ENCODE measurements at regions not wholly inside any gene's neighbourhood (a gene's known extent, or its start where the extent isn't known, plus 50 kb on each side); places are given as distances from the start of the nearest gene placed in this dataset.
"Not testable (repeated sequence)": the region's sequence is repeated elsewhere in the genome, so short reads cannot be mapped to it uniquely, and the experiment has no call there.

DNA sequence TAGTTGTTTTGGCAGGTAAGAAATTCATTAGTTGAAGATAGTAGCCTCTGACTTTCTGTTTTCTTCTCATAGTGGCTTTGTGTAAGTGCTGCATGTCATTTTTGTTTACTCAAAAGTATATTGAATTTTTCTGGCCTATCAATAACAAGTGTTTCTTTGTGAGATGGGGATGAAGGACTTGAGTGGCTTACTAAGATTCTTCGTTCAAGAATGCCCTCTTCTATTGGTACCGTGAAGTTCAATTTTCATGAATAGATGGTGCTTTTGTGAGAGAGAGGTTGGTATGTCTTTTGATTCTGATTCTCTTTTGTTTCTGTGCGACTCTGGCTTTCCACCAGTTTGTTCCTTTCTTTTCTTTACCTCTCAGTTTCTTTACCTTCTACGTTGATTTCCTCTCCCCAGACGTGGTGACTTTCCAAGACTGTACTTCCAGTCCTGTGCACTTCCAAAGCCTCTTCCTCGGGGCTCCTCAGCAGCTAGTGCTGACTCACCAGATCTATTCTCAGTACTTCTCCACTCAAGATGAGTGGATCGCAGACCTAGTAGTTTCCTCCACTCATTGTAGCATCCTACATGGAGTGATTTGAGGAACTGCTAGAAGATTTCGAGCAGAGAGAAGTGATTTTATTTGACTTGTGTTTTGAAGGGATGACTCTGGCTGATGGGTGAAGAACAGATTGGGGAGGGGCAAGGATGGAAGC lies 82.0 kb upstream of the EPHB3 start:
- no peak for DNase-seq

DNA sequence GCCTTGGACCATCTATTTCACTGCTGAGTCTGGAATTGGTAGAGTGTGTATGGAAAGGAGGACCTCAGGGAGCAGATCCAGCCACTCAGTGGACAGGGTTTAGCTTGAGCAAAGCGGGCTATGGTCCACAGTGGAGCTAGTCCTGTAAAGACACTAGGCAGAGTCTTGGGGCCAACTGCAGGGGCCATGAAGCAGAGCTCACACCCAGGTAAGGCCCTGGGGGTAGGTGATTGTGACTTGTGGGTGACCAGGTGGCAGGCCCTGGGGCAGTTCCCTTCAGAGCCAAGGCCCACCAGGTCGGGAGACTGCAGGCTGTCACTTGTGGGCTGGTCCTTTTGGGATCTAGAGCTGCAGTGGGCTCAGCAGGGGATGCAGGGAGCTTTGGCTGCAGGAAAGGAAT lies 80.8 kb upstream of the EPHB3 start:
- DNase-seq = no peak

DNA sequence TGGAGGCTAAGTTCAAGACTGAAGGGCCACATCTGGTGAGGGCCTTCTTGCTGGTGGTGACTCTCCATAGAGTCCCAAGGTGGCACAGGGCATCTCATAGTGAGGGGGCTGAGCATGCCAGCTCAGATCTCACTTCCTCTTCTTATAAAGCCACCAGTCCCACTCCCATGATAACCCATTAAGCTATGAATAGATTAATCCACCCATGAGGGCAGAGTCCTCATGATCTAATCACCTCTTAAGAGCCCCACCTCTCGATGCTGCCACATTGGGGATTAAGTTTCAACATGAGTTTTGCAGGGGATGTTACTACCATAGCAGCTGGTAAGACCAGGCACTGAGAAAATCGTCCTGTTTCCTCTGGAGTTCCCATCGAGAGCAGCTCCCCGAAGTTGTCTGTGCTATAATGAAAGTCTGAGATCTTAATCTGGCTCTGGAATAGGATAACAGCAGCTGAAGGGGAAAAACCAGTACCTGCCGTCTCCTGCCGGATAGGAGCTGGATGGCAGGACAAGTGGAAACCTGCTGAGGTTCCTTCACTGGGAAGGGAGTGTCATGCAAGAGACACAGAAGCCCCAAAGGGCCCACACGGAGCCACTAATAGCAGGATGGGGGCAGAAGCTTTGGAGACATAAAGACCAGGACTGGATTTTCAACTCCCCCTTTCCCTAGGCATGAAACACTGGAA lies 79.5 kb upstream of the EPHB3 start:
- DNase-seq = no peak

DNA sequence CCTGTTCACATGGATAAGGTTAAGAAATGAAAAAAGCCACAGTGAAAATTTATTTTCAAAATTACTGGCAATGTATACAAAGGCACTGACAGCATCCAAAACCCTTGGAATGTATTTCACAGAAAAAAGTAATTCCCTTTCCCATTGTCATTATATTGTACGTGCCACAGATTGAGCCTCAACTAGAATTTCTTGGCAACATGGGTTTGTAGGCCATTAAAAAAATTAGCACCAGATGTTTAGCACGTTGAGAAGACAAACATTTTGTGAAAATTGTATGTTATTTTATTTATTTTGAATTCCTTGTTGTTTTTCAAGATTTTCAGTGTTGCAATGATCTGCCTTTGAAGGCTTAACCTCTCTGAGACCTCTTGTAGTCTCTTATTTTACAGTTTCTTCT lies 76.3 kb upstream of the EPHB3 start:
- DNase-seq = no peak

DNA sequence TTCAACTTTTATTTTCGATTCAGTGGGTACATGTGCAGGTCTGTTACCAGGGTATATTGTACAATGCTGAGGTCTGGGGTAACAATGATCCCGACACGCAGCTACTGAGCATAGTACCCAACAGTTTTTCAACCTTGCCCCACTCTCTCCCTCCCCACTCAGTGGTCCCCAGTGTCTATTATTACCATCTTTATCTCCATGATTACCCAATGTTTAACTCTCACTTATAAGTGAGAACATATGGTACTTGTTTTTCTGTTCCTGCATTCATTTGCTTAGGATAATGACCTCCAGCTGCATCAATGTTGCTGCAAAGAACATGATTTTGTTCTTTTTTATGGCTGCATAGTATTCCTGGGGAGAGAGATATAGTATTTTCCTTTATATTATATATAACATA lies 75.7 kb upstream of the EPHB3 start:
- no peak for DNase-seq

DNA sequence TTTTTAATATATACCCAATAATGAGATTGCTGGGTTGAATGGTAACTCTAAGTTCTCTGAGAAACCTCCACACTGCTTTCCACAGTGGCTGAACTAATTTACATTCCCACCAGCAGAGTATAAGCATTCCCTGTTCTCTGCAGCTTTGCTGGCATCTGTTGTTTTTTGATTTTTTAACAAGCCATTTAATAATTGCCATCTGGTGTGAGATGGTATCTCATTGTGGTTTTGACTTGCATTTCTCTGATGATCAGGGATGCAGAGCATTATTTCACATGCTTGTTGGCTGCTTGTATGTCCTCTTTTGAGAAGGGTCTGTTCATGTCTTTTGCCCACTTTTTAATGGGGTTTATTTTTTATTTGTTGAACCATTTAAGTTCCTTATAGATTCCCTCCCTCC lies 75.0 kb upstream of the EPHB3 start:
- no peak for DNase-seq

DNA sequence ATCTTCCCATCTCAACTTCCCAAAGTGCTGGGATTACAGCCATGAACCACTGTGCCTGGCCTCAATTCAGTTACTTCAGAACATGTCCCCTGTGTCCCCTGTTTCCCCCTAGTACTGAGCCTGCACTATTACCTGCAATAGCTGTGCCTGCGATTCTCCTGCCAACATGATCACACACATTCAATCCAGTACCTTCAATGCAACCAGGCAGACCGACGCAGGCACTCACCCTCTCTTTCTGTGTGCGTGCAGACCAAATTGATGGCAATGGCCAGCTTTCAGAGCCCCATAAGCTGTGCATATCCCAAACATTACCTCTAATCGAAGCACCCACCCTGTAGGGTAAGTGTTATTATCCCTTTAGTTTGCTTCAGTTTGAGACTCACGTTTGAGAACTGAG lies 73.0 kb upstream of the EPHB3 start:
- no peak for DNase-seq

DNA sequence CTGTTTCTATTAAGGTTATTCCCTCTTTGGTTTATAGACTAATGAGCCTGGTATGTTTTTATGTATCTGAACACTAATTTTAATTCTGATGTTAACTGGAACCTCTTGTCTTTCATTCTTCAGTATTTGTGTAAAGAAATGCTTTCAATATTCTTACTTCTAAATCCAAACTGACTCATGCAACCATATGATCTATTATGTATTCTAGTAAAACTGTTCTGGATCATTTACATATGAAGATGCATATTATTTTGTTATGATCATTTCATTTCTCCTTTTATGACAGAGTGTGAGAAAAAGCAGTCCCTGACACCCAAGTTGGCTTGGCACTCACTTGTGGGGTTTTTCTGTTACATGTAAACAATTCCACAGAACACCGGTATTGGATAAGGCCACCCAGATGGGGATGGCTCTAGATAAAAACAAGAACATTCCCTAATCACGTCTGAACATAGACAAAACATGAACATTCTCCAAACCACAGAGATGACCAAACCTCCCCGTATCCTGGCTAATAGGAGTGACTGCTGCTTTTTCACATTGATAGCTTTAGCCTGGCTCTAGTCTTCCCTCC lies 72.2 kb upstream of the EPHB3 start:
- no peak for DNase-seq

DNA sequence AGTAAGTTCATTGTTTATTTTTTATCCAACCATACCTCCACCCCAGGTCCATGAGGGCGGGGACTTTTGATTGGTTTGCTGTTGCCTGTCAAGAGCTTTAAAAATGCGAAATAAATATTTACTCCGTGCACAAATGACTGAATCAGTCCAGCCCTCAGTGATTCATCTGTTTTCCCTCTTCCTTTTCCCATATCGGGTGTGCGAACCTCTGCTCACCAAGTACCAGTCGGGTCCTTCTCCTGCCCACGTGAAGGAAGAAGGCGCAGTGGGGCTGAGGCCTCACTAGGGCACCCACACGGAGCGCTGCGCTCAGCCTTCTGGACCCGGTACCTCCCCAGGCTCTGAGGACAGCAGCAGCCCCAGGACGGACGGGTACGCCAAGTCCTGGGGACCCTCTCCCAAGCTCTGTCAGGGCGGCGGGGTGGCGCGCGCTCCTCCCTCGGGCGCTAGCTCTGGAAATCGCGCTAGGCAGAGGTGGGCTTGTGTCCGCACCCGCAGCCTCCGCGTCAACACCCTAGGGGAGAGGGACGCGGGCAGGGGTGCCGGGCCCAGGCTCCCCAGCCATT lies 70.5 kb upstream of the EPHB3 start:
- no peak for DNase-seq

DNA sequence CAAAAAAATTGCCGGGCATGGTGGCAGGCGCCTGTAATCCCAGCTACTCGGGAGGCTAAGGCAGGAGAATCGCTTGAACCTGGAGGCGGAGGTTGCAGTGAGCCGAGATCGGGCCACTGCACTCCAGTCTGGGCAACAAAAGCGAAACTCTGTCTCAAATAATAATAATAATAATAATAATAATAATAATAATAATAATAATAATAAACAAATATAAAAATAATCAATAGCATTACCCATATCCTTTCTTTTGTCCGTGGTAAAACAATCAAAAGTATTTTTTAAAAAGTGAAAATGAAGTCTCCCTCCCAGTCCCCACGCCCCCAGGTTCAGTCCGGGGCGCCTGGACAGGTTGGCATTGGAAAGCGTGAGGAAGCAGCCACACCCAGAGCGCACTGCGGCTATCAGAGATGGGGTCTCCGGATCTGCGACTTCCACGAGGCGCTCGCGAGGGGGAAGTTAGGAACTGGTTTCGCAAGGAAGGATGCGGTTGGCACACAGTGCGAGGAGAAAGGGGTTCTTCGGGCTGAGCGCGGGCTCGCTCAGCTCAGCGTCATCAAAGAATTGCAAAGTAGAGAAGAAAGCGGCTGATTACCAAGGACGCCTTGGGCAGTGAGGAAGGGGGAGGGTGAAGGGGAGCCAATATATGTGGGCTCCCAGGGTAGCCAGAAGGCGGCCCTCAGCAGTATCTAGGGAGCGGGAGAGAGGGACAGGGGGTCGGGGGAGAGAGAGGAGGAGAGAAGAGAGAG lies 69.5 kb upstream of the EPHB3 start:
- DNase-seq = no peak

DNA sequence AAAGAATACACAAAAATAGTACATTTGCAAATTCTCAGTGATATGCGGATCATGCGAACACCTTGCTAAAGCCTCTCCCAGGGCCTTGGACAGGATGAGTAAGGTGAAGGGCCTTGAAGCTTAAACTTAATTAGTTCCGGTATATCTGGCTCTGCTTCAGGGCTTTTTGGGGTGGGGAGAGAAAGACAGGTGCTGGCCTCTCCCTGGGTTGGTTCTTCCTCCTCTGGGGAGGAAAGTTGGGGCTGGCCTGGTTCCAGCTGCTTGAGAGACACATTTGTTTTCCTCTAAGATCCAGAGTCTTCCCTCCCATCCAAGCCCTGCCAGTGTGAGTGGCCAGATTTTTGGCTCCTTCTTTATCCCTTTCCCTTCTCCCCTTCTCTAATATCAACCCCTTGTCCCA lies 64.7 kb upstream of the EPHB3 start:
- DNase-seq = no peak

DNA sequence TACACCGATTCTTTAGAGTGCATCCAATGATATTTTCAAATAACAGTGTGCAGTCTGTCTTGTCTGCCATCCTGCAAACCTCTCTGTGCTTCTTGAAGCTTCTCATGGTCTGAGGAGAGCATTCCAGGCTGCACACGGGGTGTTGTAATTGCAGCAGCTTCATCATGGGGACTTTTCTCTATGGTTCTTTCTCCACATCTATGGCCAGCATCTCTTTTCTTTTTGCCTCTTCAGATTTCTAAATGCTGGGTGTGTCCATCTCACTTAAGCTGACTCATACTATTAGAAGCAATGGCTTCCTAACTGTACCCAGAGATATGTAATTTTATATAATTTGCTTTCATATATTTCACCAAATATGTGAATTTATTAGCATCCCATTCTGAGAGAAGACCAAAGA lies 63.8 kb upstream of the EPHB3 start:
- DNase-seq = no peak

DNA sequence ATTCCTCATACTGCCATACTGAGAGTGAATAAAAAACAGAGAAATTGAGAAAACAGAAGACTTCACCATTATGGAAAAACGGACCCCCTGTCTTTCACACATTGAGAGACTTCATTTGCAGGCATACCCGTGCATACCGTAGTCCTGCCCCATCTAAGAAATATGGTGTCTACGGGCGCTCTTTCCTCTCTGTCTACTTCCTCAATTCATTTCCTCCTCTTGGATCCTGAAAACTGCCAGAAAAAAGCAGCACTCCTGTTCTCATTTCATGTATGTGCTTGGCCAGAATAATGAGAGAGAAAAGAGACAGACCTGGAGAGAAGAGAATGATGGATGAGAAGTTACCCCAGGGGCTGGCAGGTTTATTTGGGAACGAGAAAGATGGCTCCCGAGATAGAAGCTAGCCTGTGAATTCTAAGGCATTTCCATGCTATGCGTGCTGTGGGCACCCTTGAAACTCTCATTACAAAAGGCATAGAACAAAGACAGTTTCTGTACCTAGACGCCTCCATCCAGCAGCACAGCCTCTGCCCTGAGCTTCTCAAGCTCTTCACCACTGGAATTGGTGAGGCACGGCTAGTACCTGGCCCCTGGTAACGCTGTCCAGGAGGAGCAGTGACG lies 62.5 kb upstream of the EPHB3 start:
- DNase-seq = no peak

DNA sequence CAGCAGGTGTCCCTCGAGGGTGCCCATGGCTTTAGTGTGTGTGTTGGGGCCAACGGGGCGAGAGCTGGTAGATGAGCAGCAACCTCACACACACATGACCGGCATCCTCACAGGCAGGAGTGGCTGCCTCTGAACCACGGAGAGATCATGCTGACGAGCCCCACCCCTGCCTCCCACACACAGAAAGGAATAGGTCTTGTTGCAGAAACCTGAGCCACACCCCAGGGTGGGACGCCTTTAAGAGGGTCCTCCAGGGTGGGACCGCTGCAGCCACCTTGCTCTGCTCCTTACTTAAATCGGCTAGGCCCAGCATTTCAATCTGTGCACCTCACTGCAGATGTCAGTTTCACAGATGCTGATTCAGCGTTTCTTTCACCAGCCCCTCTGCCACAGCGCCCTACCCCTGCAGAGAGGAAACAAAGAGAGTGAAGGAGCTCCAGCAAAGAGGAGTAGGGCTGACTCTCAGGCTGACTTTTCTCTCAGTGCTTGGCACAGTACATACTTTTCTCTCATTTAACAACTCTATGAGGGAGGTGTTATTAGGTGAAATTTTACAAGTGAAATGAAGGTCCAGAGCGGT lies 61.2 kb upstream of the EPHB3 start:
- no peak for DNase-seq

DNA sequence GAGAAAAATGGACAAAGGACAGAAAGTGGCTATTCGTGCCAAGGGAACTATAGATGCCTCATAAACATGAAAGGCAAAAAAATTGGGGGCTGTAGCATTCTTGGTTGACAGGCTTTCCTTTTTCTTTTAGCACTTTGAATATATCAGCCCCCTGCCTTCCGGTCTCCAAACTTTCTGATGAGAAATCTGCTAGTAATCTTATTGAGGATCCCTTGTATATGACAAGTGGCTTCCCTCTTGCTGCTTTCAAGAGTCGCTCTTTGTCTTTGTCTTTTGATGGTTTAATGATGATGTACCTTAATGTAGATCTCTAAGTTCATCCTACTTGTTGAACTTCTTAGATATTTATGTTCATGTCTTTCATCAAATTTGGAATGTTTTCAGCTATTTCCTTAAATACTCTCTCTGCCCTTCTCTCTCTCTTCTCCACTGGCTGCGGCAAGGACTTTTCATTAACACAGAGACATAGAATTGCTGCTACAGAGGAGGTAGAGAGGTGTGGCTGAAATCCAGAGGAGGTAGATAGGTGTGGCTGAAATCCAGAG lies 59.4 kb upstream of the EPHB3 start:
- DNase-seq = no peak

DNA sequence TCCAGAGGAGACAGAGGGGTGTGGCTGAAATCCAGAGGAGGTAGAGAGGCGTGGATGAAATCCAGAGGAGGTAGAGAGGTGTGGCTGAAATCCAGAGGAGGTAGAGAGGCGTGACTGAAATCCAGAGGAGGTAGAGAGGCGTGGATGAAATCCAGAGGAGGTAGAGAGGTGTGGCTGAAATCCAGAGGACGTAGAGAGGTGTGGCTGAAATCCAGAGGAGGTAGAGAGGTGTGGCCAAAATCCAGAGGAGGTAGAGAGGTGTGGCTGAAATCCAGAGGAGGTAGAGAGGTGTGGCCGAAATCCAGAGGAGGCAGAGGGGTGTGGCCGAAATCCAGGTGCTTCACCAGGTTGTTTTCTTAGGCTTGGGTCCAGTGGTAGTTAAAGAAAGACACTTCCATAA lies 58.7 kb upstream of the EPHB3 start:
- DNase-seq = not testable (repeated sequence)

DNA sequence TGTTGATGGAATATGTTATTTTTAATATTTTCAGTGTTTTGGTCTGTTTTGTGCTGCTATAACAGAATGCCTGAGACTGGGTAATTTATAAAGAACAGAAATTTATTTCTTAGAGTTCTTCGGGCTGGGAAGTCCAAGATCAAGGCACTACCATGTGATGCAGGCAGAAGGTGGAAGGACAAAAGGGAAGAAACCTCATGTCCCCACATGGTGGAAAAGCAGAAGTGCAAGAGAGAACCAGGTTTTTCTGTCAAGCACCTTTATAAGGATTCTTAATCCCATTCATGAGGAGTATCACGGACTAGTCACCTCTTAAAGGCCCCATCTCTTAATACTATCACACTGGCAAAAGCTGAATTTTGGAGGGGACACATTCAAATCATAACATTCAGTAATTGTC lies 57.9 kb upstream of the EPHB3 start:
- DNase-seq = no peak

DNA sequence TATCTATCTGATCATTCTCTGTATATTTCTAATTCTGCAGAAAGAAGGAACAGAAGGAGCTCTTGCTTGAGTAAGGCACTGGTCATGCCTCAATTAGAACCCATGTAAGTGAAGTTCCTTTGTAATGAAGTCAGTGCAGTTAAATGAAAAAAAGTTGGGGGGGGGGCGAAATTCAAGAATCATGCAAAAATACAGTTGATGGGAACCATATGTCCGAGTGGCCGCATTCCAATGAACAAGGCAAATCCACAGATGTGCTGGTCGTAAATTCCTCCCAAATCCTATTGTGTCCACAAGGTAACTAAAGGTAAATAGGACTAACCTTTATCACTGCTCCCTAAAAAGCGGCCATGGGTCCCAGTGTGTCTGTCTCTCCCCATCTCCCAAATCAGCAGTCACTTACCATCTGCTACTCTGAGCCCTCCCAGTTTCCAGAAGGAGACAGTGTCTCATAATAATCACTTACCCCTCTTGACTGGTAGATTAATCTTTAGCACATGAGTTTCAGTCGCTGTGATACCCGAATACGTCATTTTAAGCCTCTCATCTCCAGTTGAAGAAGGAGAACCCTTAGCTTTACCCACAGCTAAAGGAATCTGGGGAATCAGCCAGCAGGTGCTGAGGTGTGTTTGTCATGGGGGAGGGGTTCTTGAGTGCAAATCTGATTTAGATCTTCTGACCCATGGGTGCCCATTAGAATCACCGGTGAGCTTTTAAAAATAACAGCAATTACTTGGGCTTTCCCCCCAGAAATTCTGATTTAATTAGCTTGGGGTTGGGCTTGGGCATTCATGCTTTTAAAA lies 56.3 kb upstream of the EPHB3 start:
- no peak for DNase-seq

DNA sequence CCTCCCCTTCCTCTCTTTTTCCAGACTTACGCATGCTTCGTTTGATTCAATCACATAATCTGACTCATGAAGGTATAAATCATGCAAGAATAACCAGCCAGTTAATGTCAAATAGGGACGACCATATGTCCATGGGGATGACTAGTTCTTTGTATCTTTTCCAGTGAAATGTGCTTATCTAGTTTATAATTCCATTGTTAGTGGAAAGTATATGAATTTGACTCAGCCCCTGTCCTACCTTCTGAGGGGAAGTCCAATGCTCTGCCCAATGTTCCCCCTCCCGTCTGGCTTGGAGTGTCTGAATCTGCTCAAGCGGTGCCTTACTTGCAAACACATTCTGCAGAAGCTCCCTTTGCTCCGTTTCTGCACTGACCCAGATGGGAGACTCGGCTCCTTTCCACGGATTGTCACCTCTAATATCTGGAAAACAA lies 55.0 kb upstream of the EPHB3 start:
- no peak for DNase-seq

DNA sequence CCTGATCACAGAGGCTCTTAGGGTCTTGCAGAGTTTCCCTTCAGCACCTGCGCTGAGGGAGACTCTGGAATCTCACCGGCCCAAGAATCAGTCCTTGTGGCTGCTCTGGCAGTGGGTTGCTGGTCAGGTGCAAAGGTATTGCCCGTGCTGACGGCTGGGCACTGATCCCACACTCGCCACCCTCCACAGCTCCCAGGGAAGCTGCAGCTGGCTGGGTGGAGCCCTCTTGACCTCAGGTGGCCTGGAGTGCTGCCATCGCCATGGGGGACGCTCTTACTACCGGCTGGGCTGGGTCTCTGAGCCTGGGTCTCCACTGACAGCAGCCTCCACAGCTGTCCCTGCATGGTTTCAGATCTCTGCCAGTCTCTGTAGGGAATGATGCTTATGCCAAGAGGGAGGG lies 52.6 kb upstream of the EPHB3 start:
- DNase-seq = no peak

DNA sequence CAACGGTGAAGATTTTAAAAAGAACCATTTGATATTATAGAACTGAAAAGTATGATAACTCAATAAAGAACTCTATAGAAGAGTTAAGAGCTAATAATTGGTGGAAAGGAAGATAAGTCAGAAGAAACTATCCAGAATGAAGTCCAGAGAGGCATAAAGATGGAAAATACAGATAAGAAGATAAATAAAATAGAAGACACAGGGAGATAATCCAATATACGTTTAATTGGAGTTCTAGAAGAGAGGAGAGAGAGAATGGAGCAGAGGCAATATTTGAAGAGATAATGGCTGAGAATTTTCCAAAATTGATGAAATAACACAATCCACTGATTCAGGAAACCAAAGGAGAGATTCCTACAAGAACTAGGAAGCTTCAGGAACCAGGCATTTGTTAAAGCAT lies 49.8 kb upstream of the EPHB3 start:
- DNase-seq = no peak

All from activated CD8-positive, alpha-beta memory T cell treated with anti-CD3 and anti-CD28 coated beads for 24 hours (primary cell).